ENCODE measurements at regions not wholly inside any gene's neighbourhood (a gene's known extent, or its start where the extent isn't known, plus 50 kb on each side); places are given as distances from the start of the nearest gene placed in this dataset.

GRCh38 chr5:152511120-152511519, 106.0 kb upstream of the NMUR2 start:
- H3K9me3 ChIP-seq (replicated peaks) = no peaks in the 10 kb centered on the region
- H3K36me3 ChIP-seq = no peaks in the 10 kb centered on the region
- intact Hi-C loops (cut with micrococcal nuclease) = no loop called here
- TF ChIP-seq, protein P1, sequence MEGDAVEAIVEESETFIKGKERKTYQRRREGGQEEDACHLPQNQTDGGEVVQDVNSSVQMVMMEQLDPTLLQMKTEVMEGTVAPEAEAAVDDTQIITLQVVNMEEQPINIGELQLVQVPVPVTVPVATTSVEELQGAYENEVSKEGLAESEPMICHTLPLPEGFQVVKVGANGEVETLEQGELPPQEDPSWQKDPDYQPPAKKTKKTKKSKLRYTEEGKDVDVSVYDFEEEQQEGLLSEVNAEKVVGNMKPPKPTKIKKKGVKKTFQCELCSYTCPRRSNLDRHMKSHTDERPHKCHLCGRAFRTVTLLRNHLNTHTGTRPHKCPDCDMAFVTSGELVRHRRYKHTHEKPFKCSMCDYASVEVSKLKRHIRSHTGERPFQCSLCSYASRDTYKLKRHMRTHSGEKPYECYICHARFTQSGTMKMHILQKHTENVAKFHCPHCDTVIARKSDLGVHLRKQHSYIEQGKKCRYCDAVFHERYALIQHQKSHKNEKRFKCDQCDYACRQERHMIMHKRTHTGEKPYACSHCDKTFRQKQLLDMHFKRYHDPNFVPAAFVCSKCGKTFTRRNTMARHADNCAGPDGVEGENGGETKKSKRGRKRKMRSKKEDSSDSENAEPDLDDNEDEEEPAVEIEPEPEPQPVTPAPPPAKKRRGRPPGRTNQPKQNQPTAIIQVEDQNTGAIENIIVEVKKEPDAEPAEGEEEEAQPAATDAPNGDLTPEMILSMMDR (IDR thresholded peaks at IDR 0.05; ENCODE audit: borderline replicate concordance) = no peak
- no peak overlapping the region for H3K4me3 ChIP-seq
- DNase-seq = no peak
- H3K4me1 ChIP-seq = peaks cover 9% of the 10 kb centered on the region
- H3K27ac ChIP-seq (replicated peaks) = no peak overlapping the region
- no peaks in the 10 kb centered on the region for H3K27me3 ChIP-seq (ENCODE audit: low read depth)

GRCh38 chr5:152511531-152512132, 106.6 kb upstream of the NMUR2 start:
- Histone ChIP-seq H3K9me3 (replicated peaks) (no peaks in the 10 kb centered on the region), H3K4me1 (peaks cover 9% of the 10 kb centered on the region), H3K27ac (replicated peaks) (no peak overlapping the region), H3K36me3 (no peaks in the 10 kb centered on the region), H3K4me3 (no peak overlapping the region), H3K27me3 (ENCODE audit: low read depth) (no peaks in the 10 kb centered on the region)
- TF ChIP-seq, protein P1 (IDR thresholded peaks at IDR 0.05; ENCODE audit: borderline replicate concordance) = no peak
- DNase-seq = no peak
- intact Hi-C loops (cut with micrococcal nuclease) = no loop called here

DNA sequence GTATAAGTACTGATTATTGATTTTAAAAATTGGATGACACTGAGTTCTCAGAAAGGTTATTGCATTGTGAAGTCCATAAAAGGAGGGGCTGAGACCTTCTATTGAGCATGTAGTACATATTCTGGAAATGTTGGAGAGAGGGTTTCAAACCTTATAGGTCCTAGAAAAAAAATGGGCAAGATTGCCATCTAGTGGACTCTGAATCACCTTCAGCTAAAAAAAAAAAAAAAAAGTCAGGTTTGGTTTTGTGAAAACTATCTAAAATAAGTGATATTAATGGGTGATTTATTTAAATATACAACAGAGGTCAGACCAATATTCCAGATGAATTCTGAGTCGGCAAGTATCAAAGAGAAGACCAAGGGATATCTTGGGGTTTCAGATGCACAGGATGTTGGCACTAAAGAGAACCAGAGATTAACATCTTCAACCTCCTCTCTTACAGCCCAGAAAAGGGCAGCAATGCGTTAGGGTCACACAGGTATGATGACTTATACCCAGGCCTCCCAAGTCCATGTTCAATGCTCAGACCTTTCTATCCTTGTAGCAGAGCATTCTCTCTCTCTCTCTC, 109.8 kb upstream of the NMUR2 start:
- Histone ChIP-seq H3K9me3 (replicated peaks) (no peaks in the 10 kb centered on the region), H3K36me3 (no peaks in the 10 kb centered on the region), H3K4me3 (no peak overlapping the region), H3K27ac (replicated peaks) (no peak overlapping the region), H3K27me3 (ENCODE audit: low read depth) (no peaks in the 10 kb centered on the region), H3K4me1 (peaks cover 9% of the 10 kb centered on the region)
- TF ChIP-seq, protein P1 (IDR thresholded peaks at IDR 0.05; ENCODE audit: borderline replicate concordance) = peak; percentile 50
- no peak for DNase-seq
- intact Hi-C loops (cut with micrococcal nuclease) = no loop called here

DNA sequence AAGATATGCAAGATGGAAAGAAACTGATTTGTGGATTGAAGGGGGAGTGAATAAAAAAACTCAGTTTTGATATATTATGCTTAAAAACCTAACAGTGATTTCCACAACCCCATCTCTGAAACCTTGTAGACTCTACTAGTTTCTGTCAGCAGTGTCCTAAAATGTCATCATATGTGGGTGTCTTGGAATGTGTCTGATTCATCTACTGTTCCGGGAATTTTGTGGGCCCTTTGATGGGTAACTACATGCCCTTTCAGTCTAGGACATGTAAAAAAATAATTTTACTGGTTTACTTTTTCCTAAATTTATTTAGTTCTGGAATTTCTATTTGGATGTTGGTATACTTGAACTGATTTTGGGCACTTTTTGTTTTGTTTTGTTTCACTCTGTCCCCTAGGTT, 118.9 kb upstream of the NMUR2 start:
- TF ChIP-seq, protein P1 (IDR thresholded peaks at IDR 0.05; ENCODE audit: borderline replicate concordance) = no peak
- no peak overlapping the region for H3K4me3 ChIP-seq
- H3K27ac ChIP-seq (replicated peaks) = no peak overlapping the region
- H3K36me3 ChIP-seq = no peaks in the 10 kb centered on the region
- peaks cover 7% of the 10 kb centered on the region for H3K4me1 ChIP-seq
- H3K27me3 ChIP-seq (ENCODE audit: low read depth) = no peaks in the 10 kb centered on the region
- DNase-seq = no peak
- H3K9me3 ChIP-seq (replicated peaks) = no peaks in the 10 kb centered on the region
- intact Hi-C loops (cut with micrococcal nuclease) = no loop called here

GRCh38 chr5:152527358-152528052, 122.4 kb upstream of the NMUR2 start:
- Histone ChIP-seq H3K9me3 (replicated peaks) (no peaks in the 10 kb centered on the region), H3K27me3 (ENCODE audit: low read depth) (no peaks in the 10 kb centered on the region), H3K4me1 (peaks cover 7% of the 10 kb centered on the region), H3K36me3 (no peaks in the 10 kb centered on the region), H3K27ac (replicated peaks) (no peak overlapping the region), H3K4me3 (no peak overlapping the region)
- intact Hi-C loops (cut with micrococcal nuclease) = no loop called here
- TF ChIP-seq, protein P1 (IDR thresholded peaks at IDR 0.05; ENCODE audit: borderline replicate concordance) = no peak
- DNase-seq = no peak

Data from left ventricle myocardium inferior (tissue), 1 donor.